Upper lobe of left lung (tissue), 4 donors: ENCODE measurements at regions not wholly inside any gene's neighbourhood (a gene's known extent, or its start where the extent isn't known, plus 50 kb on each side); places are given as distances from the start of the nearest gene placed in this dataset.

ENCODE experiments used
- EP300 ChIP-seq, 4 donors: sonication (generic); formaldehyde crosslinking; IDR thresholded peaks; one replicate each; pipeline ENCODE4 v1.5.1; 2017; ENCODE audit warnings: antibody characterized with exemption in 4 of 4, control low read depth in 2 of 4
- POLR2A ChIP-seq, 4 donors: fragments of 450-650 bp; IDR thresholded peaks; one replicate each; pipeline ENCODE4 v1.5.1; 2016 to 2017; ENCODE audit warnings: antibody characterized with exemption in 4 of 4, mild to moderate bottlenecking in 2 of 4
- POLR2AphosphoS5 ChIP-seq, 2 donors: sonication (generic); formaldehyde crosslinking; IDR thresholded peaks; one replicate each; pipeline ENCODE4 v1.5.1; 2017; ENCODE audit warnings: antibody characterized with exemption in 2 of 2
- TF ChIP-seq, protein P1 (sequence below), 6 experiments: fragments of 450-650 bp in 4 of 6; fragments of 200-600 bp in 2 of 6; sonication (generic) in 2 of 6; IDR thresholded peaks; one replicate each; pipeline ENCODE4 v1.5.1; 2016 to 2019; ENCODE audit warnings: antibody characterized with exemption in 6 of 6

- TF ChIP-seq, protein P1, sequence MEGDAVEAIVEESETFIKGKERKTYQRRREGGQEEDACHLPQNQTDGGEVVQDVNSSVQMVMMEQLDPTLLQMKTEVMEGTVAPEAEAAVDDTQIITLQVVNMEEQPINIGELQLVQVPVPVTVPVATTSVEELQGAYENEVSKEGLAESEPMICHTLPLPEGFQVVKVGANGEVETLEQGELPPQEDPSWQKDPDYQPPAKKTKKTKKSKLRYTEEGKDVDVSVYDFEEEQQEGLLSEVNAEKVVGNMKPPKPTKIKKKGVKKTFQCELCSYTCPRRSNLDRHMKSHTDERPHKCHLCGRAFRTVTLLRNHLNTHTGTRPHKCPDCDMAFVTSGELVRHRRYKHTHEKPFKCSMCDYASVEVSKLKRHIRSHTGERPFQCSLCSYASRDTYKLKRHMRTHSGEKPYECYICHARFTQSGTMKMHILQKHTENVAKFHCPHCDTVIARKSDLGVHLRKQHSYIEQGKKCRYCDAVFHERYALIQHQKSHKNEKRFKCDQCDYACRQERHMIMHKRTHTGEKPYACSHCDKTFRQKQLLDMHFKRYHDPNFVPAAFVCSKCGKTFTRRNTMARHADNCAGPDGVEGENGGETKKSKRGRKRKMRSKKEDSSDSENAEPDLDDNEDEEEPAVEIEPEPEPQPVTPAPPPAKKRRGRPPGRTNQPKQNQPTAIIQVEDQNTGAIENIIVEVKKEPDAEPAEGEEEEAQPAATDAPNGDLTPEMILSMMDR (IDR thresholded peaks at IDR 0.05): no peak
- TF ChIP-seq POLR2A (IDR thresholded peaks at IDR 0.05) (no peak), POLR2AphosphoS5 (IDR thresholded peaks at IDR 0.05) (no peak), EP300 (IDR thresholded peaks at IDR 0.05) (no peak)
Observed at GRCh38 chr12:97927977-97928376, 465.4 kb downstream of the RMST start.
